ENCODE measurements at regions not wholly inside any gene's neighbourhood (a gene's known extent, or its start where the extent isn't known, plus 50 kb on each side); places are given as distances from the start of the nearest gene placed in this dataset.
"Not testable (repeated sequence)": the region's sequence is repeated elsewhere in the genome, so short reads cannot be mapped to it uniquely, and the experiment has no call there.

DNA sequence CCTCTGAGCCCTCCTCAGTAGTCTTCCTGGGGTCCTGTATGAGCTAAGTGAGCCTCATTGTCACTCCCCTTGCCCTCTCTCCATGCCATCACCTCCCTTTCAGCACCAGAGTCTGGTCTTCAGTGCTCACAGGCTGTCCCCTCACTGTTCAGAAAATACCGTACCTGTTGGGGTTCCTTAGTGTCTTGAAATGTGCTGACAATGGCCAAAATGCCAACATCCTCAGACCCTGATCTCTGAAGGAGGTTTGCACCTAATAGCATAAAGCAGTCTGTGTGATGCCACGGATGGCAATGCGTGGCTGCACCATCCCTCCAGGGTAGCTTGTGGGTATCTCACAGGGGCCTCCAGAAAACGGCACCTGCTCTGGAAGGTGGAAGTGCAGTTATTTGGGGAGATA lies 301.0 kb upstream of the TLE3 start:
- DNase-seq (ENCODE audit: low read depth), result no peak

DNA sequence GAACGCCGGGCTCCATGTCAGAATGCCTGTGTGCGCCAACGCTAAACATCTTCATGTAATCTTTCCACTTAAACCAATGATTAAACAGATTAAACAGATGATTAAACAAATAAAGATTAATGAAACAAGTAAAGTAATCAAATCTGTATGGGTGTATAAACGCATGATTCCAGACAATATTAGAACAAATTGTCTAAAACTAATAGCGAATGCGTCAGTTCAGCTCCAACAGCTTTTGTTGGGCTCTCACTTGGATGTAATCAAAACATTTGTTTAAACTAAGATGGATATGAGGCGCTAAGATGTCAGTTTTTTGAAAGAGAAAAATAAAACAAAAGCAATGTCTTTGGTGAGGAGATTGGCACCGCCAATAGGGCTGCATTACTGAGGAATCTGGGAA lies 299.1 kb upstream of the TLE3 start:
- DNase-seq (ENCODE audit: low read depth), result no peak

DNA sequence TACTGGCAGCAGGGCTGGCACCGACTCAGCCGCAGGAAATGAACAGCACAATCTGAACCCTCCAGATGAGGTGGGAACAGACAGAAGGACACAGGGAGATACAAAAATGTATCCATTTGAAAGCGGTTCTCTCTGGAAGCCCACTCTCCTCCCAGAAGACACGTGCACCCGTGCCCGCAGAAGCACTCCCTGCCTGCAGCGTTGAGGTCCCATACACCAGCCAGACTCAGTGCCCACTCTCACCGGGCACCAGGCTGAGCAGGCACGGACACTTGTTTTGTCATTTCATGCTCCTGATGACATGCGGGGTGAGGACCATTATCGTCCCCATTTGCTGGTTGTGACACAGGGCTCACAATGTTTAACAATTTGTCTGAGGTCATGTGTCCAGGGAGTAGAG lies 297.4 kb upstream of the TLE3 start:
- DNase-seq (ENCODE audit: low read depth), result no peak

DNA sequence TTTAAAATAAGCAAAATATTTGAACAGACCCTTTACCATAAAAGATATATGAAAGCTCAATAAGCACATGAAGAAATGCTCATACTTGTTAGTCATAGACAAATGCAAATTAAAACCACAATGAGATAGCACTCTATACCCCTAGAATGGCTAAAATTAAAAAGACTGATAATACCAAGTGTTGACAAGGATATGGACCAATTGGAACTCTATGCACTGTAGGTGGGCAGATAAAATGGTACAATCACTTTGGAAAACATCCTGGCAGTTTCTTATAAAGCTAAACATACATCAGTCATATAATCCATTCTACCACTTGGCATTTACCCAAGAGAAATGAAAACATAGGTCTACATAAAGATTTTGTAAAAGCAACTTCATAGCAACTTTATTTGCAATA lies 293.0 kb upstream of the TLE3 start:
- DNase-seq (ENCODE audit: low read depth), result no peak

DNA sequence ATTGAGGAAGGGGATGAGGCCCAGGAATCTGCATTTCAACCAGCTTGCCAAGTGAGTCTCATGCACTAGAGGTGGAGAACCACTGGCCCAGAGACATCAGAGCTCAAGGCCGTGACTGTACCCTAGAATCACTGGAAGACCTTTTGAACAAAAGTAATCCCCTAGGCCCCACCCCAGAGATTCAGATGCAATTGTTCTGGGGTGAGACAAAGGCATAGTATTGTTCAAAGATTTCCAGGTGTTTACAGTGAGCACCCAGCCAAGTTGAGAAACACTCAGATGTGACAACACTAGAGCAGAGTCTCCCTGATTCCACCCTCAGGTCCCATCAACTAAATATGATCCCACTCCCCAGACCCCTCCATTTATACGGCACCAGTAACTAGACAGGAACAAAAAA lies 290.3 kb upstream of the TLE3 start:
- no peak for DNase-seq (ENCODE audit: low read depth)

DNA sequence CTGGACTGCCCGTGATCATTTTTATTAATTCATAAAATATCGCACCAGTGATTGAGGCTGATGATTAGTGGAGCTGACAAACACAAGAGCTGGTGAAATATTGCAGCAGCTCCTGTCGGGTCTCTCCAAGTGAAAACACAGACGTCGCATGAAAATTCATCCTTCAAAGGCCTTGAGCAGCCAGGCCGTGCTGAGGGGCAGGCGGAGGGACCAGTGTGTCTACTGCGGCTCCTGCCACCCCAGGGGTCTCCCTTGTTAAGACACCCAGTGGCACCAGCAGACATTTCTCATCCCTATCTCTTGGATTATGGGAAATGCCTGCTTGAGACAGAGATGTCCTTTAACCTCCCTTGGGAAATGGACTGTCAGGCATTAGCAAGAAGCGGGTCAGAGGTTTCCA lies 289.4 kb upstream of the TLE3 start:
- DNase-seq (ENCODE audit: low read depth), result no peak

DNA sequence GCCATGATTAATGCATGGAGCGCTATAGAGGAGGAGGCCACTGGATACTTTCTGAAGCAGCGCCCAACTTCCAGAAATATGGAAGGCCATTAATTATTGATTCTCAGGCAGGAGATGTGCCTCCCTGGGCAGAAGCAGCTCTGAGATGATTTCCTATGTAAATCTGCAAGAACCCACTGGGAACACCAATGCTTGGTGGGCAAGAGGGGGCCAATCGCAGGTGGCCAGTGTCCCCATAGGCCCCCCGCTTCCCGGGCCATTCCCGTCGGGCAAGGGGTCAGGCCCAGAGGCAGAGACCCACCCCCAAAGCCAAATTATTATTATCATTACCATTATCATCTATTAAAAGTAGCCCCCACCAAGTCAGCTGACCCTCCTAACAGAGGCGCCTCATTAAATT lies 288.0 kb upstream of the TLE3 start:
- no peak for DNase-seq (ENCODE audit: low read depth)

DNA sequence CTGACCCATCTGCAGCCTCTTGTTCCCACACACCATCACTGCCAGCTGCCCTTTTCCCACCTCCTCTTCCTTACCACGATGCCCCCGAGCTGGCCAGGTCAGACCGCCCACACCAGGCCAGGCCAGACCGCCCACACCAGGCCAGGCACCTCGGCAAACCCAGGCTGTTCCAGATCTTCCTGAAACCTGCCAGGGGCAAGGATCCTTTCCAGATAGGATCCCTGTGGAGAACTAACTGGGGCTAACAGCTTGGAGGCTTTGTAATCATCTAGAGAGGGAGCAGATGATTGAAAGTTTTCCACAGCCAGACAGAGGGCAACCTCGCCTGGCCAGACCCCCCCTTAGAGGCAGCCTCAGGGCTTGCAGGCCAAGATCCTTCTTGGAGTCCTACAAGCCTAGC lies 287.3 kb upstream of the TLE3 start:
- DNase-seq (ENCODE audit: low read depth), result no peak

DNA sequence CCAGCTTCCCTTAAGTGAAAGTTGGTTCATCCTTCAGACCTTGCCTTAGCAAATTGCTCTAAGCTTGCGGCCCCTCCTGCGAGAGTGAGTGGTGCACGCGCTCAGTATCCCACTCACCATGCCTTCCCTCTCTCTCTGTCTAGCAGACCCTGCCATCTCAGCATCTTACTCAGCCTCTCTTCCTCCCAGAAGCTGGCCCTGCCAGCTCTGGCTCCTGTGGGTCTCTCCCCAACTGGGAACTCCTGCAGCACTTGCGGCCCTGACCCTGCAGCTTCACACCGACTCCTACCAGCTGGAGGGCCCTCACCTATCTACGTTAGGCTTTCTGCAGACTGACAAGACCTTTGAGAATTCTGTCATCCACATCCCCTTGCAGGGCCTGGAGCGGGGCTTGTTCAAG lies 286.1 kb upstream of the TLE3 start:
- DNase-seq (ENCODE audit: low read depth), result no peak

DNA sequence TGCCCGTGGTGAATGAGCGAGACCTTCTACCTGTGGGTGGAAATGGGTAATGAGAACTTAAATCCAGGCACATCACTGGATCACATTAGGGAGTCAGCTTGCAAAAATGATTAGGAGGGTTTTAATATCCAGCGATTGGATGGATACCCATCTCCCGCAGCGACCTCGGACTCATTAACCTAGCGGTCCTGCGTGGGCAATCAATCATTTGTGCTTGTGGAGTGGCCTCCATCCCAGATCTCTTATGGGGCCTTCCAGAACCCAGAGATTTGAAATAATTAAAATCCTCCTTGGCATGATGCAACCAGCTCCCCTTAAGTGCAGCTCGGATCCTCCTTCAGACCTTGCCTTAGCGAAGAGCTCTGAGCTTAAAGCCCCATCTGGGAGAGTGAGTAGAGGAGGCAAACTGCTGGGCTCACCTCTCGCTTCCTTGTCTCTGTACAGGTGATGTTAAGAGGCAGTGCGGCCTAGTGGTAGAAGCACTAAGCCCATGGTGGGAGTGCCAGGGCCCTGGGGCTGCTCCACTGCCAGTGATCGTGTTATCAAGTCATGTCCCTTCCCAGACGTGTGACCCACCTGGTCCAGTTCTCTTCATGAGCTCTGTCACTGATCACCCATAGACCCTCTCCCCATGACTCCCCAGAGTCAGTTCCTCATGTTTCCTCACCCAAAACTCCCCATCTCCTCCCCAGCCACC lies 285.2 kb upstream of the TLE3 start:
- no peak for DNase-seq (ENCODE audit: low read depth)

DNA sequence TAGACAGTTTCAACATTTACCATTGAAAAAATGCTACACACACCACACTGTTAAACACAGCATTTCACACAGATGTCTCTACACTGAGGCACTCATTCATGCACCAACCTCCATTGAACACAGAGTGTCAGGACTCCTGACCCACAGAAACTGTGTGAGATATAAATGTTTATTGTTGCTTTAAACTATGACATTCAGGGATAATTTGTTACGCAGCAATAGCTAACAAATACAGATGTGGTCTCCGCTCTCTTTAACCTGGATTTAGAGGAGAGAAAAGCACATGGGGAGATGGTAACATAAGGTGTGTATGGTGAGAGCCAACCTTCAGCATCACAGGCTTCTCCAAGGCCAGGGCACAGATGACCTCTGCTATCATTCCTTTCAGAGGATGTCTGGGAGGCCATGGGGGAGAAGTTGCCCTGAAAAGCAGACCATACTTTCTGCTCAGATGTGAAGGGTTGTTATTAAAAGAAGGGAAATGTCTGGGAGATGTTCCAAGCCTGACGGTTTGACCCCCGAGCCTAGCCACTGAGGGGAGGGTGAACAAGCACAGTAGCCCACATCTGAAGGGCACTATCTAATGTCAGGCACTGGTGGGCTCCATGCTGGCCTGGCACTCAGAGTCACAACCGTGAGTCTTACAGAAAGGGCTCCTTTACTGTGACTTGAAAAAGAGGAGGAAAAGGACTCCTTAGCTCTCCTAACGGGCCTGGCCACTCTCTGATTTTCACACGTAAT lies 284.5 kb upstream of the TLE3 start:
- no peak for DNase-seq (ENCODE audit: low read depth)

DNA sequence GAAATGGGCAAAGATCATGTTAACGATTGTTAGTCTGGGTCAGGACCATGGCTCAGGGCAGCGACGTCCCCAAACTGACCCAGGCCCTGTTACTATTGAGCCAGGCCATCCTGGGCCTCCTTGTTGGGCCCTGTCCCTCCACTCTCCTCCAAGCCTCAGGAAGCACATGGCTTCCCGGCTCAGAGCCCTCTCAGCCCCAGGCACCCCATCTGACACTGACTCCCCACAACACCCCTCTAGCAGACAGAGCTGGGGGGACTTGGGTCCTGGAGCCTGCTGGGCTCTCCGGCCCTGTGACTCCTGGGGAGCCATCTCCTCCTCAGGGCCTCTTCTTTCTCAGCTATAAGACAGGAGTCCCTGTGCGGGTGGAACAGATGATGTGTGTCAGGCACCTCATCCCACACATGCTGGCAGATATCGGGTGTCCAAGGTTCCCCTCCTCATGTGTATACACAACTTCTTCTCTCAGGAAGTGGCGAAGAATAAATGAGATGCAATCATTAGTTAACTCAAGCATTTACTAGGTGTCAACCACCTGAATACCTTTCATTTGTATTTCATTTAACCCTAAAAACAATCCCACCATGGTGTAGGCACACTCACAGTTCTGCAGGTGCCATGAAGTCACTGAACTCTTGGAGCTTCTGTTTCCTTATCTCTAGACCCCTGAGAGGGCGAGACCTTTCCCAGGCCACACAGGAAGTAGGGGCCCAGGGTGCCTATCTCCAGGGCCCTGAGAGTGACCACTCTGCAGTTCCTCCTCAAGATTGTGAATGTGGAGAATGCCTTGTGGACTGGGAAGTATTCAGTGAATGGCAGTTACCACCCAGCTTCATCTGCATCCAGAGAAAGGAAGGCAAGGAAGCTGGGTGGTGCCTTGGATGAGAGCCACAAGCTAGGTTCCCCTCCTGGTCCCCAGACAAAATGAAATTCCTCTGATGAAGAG lies 282.5 kb upstream of the TLE3 start:
- no peak for DNase-seq (ENCODE audit: low read depth)

DNA sequence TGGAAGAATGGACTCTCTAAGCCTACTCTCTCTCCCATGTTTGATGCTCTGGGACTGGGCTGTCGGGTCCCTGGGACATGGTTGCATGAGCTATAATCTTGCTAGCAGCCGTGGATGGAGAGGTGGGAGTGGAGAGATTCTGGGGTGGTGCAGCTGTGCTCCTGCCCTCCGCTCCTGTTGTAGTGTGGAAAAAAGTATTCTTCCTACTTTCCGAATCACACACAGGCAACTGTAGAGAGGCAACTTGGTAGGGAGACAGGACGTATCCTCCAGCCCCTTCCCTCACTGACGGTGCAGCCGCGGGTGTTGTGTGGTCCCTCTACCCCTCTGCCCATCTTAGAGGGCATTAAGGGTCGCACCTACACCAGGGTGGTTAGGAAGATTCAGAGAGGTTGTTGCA lies 281.4 kb upstream of the TLE3 start:
- no peak for DNase-seq (ENCODE audit: low read depth)

DNA sequence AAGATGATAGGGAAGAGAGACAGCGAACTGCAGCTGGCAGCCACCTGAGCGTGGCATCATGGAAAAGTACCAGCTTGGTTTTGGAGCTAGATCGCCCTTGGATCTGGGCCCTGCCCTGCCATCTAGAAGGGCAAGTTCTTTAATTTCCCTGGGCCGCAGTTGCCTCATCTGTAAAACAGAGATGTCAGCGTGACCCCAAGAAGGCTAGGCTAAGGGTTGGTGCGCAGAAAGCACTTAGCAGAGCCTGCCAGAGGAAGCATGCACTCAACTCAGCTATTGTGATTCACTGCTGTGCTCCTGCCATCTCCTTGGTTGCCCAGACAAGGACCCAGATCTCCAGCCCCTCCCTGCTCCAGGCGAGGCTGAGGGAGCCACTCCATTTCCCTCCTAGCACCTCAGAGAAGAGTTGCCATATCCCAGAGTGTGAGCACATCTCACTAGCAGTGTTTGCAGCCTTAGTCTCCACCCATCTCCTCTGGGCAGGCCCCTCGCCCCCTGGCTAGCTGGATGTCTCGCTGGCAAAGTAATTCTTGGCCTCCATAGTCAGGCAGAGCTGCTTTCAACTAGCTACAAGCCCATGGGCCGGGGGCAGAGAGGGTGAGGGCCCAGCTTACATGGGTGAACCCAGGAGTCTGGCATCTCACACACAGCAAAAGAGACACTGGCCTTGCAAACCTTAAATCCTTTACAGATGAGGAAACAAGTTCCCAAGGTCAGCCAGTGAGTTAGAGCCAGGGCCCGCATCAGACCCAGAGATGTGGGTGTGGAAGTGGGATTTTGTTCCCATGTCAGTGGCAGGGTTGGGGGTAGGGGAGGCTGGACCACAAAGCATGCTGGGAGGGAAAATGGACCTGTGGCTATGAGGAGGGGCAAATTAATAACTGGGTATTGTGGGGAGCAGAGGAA lies 280.7 kb upstream of the TLE3 start:
- DNase-seq (ENCODE audit: low read depth), result no peak

DNA sequence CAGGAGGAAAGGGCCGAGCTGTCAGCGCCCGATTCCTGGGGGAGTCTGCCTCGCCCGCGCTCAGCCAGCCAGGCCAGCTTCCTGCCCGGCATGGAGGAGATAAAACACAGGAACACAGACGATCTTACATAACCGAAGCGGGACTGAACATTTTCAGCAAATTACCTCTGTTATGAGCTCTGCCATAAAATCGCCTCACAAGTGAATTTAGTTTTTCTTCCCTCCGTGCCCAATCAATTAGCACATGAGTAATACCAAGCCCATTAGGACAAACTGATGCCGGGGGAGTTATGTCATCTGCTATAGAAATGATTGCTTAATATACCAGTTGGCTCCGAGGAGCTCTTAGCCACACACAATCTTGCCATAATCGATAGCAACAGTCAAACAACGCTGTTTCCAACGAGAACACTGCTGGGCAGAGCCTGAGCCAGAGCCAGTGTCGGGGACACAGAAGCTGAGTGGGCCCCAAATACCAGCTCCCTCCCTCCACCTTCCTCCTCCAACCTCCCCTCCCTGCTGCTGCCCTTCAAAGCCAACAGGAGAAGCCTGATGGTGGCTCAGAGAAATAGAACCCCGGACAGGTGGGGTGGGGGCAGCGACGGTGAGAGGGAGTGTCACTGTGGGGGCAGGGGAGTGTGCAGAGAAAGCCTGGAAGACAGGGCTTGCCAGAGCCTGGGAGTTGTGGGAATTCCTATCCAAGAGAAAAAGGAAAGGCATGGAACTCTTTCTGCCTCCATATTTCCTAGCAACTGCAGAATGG lies 279.4 kb upstream of the TLE3 start:
- DNase-seq (ENCODE audit: low read depth), result peak; percentile 57

DNA sequence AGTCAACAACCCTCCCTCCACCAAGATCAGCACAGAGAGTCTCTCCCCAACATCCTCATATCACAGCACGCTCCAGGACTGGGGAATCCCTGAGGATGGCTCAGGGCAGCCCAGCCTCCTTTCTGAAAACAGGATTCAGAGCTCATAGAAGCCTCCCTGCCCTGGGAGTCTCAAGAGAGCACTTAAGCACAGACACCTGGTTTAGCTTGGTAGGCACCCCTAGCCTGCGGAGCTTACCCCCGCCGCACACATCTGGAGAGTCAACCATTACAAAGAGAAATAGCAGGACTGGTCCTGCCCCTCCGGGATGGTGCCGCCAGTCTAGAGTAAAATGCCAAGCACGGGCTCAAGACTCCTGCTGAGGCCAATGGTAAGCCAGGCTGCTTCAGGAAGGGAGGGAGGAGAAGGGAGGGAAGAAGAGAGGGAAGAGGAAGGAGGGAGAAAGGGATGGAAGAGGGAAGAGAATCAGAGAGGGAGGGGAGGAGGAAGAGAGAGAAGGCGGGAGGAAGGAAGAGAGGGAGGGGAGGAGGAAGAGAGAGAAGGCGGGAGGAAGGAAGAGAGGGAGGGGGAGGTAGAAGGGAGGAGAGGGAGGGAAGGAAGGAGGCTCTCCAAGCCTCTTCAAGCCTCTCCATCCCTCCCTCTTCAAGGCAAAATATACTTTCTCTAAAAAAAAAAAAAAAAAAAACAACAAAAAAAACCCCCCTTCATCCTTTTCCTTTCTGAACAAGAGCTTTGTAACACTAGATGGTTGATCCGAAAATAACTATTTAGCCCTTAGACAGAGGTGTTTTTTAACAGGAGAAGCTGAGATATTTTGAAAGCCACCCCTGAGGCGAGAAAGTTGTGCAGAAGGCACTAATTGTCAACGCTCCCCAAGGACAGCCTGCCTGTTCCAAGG lies 278.6 kb upstream of the TLE3 start:
- no peak for DNase-seq (ENCODE audit: low read depth)

DNA sequence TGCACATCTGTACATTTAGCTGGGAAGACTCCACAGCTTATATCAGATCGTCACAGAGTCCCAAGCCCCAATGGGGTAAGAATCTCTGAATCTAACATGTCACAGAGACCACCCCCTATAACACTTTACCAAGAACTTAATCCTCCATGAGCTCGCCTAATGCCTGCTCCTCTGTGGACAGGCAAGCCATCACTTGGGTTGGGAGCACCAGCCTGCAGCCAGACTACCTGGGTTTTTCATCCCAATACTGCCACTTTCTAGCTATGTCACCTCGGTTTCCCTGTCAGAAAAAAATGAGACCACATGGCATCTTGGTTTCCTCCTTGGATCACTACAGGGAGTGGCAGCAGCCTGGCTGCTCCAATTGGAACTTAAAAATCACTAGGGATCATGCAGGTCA lies 277.9 kb upstream of the TLE3 start:
- no peak for DNase-seq (ENCODE audit: low read depth)

DNA sequence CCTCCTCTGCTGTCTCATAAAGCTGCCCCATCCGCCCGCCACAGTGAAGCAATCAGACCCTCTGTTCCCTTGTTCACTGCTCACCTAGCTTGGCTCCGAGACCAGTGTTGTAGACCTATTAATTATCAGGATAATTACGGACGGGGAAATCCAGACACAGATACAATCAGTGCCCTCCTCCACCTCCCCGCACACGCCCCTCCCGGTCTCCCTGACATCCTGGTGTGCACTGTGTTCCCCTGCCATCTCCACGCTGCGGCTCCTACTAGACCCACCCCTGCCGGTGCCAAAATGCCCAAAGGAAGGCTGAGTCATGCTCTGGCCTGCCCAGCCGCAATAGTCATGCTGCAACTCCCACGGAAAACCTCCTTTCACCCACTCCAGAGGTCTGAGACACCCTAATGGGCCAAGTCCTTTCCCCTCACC lies 277.3 kb upstream of the TLE3 start:
- peak; percentile 43 for DNase-seq (ENCODE audit: low read depth)

DNA sequence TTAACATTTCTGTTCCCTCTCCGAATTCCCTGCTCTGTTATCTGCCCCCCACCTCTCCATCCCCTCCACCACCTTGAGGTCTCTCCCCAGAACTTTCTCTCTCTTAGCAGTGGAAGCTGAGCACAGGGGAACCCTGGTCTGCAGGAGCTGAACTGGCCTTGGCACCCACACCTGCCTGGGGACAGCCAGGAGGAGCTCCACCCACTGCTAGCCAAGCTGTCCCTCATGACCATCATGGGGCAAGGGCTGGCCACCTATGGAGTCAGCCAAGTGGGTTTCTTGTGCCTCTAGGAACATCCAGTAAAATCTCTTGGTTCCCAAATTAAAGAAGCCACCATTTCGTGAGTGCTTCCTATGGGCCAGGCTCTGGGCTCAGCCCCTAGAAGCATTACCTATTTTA lies 276.4 kb upstream of the TLE3 start:
- no peak for DNase-seq (ENCODE audit: low read depth)

DNA sequence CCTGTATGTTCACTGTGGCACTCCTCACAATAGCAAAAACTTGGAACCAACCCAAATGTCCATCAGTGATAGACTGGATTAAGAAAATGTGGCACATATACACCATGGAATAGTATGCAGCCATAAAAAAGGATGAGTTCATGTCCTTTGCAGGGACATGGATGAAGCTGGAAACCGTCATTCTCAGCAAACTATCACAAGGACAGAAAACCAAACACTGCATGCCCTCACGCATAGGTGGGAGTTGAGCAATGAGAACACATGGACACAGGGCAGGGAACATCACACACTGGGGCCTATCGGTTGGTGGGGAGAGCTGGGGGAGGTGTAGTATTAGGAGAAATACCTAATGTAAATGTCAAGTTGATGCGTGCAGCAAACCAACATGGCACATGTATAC lies 275.7 kb upstream of the TLE3 start:
- DNase-seq (ENCODE audit: low read depth), result not testable (repeated sequence)
